ENCODE measurements at regions not wholly inside any gene's neighbourhood (a gene's known extent, or its start where the extent isn't known, plus 50 kb on each side); places are given as distances from the start of the nearest gene placed in this dataset.
"Not testable (repeated sequence)": the region's sequence is repeated elsewhere in the genome, so short reads cannot be mapped to it uniquely, and the experiment has no call there.

GRCh38 chr1:98575955-98576354, 85.6 kb upstream of the SNX7 start:
- DNase-seq (ENCODE audit: low spot score), result no peak

GRCh38 chr1:98565951-98566350, 95.6 kb upstream of the SNX7 start:
- DNase-seq (ENCODE audit: low spot score), result no peak

GRCh38 chr1:98559291-98559690, 102.2 kb upstream of the SNX7 start:
- no peak for DNase-seq (ENCODE audit: low spot score)

GRCh38 chr1:98557895-98558294, 103.6 kb upstream of the SNX7 start:
- no peak for DNase-seq (ENCODE audit: low spot score)

- DNase-seq (ENCODE audit: low spot score), result no peak
Measured at GRCh38 chr1:98556521-98557158, 104.9 kb upstream of the SNX7 start.

- no peak for DNase-seq (ENCODE audit: low spot score)
Measured at GRCh38 chr1:98555814-98556213, 105.7 kb upstream of the SNX7 start.

GRCh38 chr1:98552576-98553074, 108.9 kb upstream of the SNX7 start:
- DNase-seq (ENCODE audit: low spot score), result not testable (repeated sequence)

GRCh38 chr1:98550076-98550475, 111.4 kb upstream of the SNX7 start:
- no peak for DNase-seq (ENCODE audit: low spot score)

GRCh38 chr1:98546319-98546718, 115.2 kb upstream of the SNX7 start:
- DNase-seq (ENCODE audit: low spot score), result no peak

- no peak for DNase-seq (ENCODE audit: low spot score)
Measured at GRCh38 chr1:98538106-98538505, 123.4 kb upstream of the SNX7 start.

- no peak for DNase-seq (ENCODE audit: low spot score)
Measured at GRCh38 chr1:98523256-98523655, 138.3 kb upstream of the SNX7 start.

- DNase-seq (ENCODE audit: low spot score), result no peak
Measured at GRCh38 chr1:98516306-98516705, 145.2 kb upstream of the SNX7 start.

- no peak for DNase-seq (ENCODE audit: low spot score)
Measured at GRCh38 chr1:98515744-98516143, 145.8 kb upstream of the SNX7 start.

- DNase-seq (ENCODE audit: low spot score), result not testable (repeated sequence)
Measured at GRCh38 chr1:98512216-98512615, 149.3 kb upstream of the SNX7 start.

GRCh38 chr1:98503771-98504170, 157.8 kb upstream of the SNX7 start:
- DNase-seq (ENCODE audit: low spot score), result no peak

GRCh38 chr1:98502937-98503336, 158.6 kb upstream of the SNX7 start:
- no peak for DNase-seq (ENCODE audit: low spot score)

- no peak for DNase-seq (ENCODE audit: low spot score)
Measured at GRCh38 chr1:98500324-98500723, 161.2 kb upstream of the SNX7 start.

GRCh38 chr1:98498651-98499050, 162.9 kb upstream of the SNX7 start:
- DNase-seq (ENCODE audit: low spot score), result no peak

GRCh38 chr1:98497497-98497896, 164.0 kb upstream of the SNX7 start:
- no peak for DNase-seq (ENCODE audit: low spot score)

GRCh38 chr1:98496256-98496995, 165.1 kb upstream of the SNX7 start:
- no peak for DNase-seq (ENCODE audit: low spot score)

GRCh38 chr1:98493469-98493868, 168.1 kb upstream of the SNX7 start:
- DNase-seq (ENCODE audit: low spot score), result no peak

GRCh38 chr1:98490099-98490498, 171.4 kb upstream of the SNX7 start:
- DNase-seq (ENCODE audit: low spot score), result no peak

- DNase-seq (ENCODE audit: low spot score), result no peak
Measured at GRCh38 chr1:98487620-98488019, 173.9 kb upstream of the SNX7 start.

GRCh38 chr1:98482611-98483010, 178.9 kb upstream of the SNX7 start:
- no peak for DNase-seq (ENCODE audit: low spot score)

All from hematopoietic multipotent progenitor cell treated with erythropoietin and hydrocortisone succinate and interleukin-3 and kit ligand, for 17 days (in vitro differentiated cells).